HG03442 (cell line): ENCODE measurements at regions not wholly inside any gene's neighbourhood (a gene's known extent, or its start where the extent isn't known, plus 50 kb on each side); places are given as distances from the start of the nearest gene placed in this dataset.
A peak's percentile ranks its signal among the peaks of the same experiment; 100 is the strongest.

Experiments
- ATAC-seq: cut with Tn5 transposase; IDR thresholded peaks from one replicate; pipeline ENCODE4 v1.9.1; 2021; ENCODE audit warnings: mild to moderate bottlenecking, moderate library complexity; ENCODE audit not compliant: unreplicated experiment

DNA sequence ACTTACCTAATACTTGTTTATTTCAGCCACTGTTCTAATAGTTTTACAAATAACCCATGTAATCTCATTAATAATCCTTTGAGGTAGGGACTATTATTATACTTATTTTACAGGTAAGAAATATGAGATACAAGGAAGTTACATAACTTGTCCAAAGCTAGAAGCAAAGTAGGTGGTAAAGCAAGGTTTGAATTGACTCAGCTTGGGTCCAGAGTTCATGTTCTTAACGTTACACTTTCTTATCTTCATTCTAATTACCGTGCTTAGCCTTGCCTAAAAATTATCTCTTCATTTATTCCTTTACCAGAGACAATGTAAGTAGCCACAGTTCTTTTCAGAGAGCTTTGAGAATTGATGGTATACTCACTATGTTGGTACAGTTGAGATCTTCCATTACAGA is 743.6 kb downstream of the KCNJ3 start:
- no peak for ATAC-seq

DNA sequence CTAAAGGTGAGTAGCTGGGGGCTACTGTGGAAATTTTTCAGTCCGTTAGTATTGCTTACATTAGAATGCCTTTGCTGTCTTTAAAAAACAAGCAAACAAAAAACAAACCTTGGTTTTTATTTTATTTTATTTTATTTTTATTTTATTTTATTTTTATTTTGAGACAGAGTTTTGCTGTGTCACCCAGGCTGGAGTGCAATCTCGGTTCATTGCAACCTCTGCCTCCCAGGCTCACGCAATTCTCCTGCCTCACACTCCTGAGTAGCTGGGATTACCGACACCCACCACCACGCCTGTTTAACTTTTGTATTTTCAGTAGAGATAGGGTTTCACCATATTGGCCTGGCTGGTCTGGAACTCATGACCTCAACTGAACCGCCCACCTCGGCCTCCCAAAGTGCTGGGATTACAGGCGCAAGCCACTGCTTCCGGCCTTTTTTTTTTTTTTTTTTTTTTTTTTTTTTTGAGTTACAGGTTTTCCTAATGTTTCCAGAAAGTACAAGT is 732.6 kb downstream of the KCNJ3 start:
- ATAC-seq, result no peak

DNA sequence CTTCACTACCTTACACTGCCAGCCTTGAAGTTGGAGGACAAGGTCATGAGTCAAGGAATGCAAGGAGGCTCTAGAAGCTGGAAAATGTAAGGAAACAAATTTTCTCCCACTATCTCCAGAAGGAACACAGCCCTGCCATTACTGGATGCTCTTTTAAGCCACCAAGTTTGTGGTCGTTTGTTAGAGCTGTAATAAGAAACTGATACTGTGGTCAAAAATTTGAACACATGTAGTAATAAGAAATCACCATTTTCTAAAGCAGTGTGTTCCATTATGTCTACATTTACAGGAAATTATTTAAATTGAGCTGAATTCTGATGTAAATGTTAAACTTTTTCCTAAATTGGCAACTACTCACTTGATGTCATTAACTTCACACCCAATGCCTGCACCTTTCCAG is 729.0 kb downstream of the KCNJ3 start:
- ATAC-seq, result no peak

DNA sequence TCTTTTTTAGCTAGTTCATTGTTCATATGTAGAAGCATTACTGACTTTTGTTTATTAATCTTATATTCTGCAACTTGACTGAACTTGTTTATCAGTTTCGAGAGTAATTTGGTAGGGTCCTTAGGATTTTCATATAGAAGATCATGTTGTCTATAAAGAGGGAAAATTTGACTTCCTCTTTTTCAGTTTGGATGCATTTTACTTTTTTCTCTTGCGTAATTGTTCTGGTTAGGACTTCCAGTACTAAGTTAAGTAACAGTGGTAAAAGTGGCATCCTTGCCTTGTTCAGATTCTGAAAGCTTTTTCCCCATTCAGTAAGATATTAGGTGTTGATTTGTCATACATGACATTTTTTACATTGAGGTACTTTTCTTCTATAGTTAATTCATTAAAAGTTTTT is 726.0 kb downstream of the KCNJ3 start:
- no peak for ATAC-seq

DNA sequence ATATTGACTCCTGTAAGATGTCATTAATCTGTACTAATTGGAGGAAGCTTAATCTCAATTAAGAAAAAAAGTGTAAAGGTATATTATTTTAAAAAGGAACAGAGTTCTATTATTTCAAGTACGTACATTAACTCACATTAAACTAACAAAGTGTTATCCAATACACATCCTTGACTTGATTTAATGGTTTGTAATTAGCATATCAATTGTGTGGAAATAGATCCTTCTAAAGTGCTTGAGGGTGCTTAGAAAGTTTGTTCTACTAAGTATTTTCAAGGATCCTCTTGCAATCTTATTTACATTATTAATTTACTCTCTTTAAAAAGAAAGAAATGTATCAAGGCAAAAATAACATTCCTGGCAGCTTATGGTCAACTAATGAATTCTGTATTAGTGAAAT is 720.3 kb downstream of the KCNJ3 start:
- ATAC-seq, result no peak

DNA sequence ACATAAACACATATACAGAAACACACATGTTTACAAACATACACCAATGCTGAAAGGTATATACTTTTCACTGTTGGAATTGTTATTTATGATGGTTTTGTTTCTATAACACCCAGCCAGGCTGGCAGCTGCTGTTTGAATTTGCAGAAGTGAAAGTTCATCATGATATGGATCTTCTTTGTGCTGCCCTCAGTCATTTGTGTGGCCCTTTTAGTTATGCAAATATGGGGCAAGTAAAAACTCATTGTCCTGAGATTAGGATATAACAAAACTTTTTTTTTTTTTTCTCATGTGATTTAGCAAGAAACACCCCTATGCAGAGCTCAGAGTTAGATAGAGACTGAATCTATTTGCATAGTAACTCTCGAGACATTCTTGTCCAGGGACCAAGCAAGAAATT is 714.1 kb downstream of the KCNJ3 start:
- peak; percentile 99 for ATAC-seq

DNA sequence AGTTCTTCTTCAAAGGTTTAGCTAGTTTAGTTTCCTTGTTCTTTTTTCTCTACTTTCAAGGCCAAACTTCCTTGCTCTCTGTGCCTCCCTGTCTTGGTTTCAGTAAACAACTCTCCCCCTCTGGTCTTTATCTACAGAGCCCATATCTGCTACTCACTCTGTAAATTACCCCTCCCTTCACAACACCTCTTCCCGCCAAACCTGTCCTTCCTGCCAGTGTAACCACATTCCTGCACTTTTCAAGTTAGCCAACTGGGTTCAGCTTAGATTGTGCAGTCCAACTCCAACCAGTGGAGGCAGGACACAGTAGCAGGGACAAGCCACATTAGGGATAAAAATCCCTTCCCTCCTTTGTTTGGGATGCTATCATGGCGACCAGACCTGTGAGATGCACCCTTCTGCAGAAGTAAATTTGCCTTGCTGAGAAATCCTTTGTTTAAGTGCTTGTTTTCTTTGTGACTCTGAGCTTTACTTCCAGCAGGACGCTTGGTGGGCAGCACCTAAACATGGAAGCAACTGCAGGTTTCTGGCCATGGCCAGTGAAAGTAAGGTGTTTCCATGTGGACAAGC is 706.0 kb downstream of the KCNJ3 start:
- no peak for ATAC-seq

DNA sequence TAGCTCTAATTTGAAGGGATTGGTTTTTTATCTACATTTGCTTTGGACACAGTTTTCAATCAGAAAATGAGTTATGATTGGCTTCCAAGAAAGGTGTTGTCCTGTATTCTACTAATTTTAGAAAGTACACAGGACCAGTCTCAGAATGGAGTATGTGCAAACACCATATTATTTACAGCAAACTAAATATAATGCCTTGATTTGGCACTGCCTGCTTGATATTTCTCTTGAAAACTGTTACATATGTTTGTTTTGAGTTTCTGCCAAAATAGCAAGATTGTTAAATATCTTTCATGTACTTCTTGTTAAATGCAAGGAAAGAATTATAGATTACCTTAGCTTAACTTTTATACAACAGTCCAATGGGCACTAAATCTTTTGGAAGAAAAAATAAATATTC is 694.9 kb downstream of the KCNJ3 start:
- ATAC-seq, result no peak

DNA sequence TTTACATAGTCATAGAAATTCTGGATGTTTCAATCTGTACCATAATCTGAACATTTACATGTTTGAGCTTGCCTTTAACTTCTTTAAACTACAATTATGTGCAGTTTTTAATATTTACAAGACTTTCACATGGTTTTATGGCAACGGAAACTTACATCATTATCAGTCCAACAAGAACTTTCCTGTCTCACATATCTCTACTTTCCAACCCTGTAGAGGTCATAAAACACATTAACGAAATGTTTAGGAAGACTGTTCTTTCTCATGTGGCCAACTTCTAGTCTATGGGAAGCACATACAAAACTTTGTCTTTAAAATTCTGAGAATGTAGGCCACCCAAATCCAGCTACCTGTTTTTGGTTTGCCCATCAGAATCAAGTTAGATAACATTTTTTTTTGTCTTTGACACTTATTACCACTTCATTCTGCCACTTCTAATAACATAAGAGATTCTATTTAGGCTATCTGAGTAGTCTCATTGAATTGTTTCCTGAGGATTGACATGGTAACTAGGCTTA is 693.2 kb downstream of the KCNJ3 start:
- no peak for ATAC-seq

DNA sequence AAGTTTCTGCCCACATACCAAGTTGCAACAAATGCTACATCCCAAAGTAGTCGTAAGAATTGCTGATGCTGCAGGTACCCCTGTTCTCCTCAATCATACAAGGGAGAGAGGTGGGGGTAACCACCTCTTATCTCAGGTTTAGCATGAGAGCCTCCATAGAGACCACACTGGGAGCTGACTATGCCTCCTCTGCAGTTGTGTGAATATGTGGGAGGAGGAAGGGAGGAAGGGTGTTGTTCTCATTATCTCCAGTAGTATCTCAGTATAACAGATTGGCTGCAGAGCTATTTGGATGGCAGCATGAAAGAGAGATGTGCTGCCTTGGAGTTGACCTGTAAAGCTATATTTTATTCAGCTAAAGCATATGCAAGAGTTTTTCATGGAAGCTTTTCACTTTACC is 690.7 kb downstream of the KCNJ3 start:
- ATAC-seq, result no peak

DNA sequence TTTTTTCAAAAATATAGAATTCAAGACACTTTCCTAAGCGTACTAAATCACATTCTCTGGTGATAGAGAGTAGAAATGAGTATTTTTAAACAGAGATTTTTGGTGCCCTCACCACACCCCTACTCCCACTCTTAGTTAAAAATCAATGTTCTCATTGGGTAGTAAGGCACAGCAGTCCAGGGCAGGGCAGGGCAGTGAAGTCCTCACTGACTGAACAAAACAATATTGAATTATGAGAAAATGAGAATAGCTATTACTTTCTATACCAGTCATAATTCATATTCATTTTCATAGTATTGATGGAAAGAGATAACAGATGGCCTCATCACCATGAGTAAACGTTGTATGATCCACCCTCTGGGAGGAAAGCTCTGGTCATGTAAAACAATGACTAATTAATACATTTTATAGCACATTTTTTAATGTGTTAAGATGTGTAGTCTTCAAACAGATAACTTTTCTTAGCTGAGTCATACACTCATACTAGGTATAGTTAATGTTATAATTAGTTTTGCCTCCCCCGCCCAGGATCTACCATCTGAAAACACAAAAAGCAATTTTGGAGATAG is 686.1 kb downstream of the KCNJ3 start:
- ATAC-seq, result no peak

DNA sequence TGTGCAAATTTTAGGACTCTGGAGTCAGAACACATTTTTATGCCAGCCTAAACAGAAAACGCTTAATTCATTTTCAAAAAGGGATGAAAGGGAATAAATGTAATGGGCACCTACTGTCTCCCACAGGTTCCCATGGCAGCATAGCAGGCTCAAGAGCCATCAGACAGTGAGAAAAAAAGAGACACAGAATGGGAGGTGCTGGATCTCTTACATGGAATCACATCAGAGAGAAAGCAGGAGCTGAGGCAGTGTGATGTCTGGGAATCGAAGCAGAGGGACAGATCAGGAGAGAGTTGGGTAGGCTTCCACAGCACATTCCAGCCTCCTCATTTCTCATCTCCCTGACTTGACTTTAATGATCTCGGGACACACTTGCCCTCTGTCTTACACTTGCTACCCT is 684.3 kb downstream of the KCNJ3 start:
- ATAC-seq, result no peak

DNA sequence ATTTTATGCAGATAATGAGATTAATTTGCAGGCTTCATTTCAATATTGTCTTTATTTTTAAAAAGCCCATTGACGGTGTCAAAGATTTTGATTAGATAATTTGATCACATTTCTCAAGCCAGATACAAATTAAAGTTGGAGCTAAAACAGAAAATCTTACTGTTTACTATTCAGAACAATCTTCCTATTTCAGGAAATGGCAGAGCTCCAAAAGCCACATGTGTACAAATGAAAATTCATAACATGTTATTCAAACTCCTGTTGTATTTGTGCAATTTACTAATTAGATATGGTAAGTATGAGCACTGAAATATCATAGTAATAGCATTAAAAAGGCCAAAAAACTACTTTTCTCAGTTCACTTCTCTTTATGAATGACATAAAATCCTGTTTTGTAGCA is 682.9 kb downstream of the KCNJ3 start:
- no peak for ATAC-seq

DNA sequence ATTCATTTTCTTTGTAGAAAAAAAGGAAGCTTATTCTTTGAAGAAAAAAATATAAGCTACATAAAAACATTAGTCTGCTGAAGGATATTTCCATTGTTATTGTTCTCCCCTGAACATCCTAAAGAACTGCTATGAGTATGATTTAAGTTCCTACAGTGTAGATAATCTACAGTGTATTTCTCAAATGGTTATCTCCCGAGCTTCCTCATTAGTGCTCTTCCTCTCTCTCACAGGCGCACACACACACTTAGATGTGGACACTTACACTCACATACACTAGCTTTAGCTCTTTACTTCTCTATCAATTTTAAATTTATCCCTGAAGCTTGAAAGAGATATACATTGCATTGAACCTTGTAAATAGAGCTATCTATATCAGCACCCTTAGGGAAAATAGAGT is 681.0 kb downstream of the KCNJ3 start:
- no peak for ATAC-seq

DNA sequence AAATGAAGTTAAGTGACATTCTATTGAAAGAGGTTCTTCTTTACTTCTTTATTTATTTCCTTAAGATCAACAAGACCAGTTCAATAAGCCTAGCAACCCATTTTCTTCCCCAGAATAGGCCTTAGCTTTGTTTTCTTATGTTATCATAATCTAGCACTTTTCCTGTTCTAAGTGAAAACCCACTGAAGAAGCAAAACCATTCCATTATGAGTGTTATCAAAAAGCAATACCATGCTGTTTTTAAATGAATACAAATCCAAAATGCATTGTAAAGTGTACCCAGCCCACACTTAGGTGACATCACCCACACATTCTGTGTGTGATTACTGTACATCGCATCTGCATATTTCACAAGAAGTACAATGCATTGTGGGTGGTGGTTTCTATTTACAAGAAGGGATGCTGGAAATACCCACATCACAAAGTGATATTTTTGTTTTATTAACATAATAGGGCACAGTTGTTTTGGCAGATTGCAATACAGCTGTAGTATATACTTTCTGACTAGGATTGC is 679.5 kb downstream of the KCNJ3 start:
- no peak for ATAC-seq

DNA sequence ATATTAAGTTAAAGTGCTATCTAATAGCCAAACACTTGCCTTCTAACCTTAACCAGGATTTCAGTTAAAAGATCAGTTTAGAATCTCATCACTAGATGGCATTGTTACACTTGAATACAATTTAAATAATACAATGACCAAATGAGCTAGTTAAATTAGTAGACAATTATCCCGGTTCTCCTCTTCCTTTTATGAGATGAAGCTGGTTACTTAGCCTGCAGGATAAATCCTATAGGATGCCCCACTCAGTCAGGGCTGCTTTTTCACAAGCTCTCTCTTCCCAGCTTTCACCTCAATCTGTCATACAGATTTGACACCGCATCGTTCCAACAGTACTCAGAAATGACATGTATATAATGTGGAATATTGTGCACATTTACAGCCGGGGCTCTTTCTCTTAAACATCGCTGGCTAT is 678.8 kb downstream of the KCNJ3 start:
- ATAC-seq, result peak; percentile 43

DNA sequence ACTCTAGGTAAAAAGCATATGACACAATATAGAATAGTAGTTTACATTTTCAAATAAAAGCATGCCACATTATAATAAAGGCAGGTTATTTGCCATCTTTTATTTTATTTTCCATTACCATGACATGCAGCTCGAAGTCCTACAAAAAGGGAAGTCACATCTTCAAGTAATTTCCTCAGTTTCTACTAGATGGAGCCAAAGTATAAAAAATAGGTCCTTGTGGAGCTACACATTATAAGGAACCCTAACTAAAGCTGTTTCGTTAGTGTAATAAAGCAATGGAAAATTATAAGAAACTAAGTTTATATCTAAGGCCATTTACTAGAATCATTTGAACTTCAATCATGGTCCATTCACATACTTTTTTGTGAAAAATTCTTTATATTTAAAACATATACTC is 674.5 kb downstream of the KCNJ3 start:
- ATAC-seq, result no peak

DNA sequence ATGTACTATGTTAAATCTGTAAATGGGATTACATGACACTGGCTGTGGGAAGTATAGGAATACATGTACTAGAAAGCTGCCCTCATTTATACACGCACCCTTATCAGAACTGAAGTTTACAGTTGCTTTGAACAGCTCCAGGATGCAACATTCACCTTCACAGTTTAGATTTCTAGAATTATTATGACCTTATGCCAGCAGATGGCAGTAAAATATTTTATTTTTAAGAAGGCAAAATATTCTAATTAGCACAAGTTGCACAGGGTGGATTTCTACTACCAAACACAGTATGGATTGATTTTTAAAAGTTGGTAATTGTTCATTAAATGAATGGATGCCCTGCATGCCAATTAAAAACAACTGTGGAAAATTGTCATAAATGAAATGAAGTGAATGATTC is 670.4 kb downstream of the KCNJ3 start:
- peak; percentile 43 for ATAC-seq

DNA sequence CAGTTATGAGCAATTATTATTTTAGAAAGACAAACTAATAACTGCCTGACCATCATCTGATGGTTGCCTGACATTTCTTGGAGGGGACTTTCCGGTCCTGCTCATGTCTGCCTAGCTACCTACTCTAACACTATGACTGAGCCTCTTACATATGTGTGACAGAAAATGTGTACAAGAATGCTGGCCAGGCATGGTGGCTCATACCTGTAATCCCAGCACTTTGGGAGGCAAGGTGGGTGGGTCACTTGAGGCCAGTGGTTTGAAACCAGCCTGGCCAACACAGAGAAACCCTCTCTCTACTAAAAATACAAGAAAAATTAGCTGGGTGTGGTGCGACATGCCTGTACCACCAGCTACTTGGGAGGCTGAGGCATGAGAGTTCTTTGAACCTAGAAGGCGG is 666.3 kb downstream of the KCNJ3 start:
- ATAC-seq, result no peak

DNA sequence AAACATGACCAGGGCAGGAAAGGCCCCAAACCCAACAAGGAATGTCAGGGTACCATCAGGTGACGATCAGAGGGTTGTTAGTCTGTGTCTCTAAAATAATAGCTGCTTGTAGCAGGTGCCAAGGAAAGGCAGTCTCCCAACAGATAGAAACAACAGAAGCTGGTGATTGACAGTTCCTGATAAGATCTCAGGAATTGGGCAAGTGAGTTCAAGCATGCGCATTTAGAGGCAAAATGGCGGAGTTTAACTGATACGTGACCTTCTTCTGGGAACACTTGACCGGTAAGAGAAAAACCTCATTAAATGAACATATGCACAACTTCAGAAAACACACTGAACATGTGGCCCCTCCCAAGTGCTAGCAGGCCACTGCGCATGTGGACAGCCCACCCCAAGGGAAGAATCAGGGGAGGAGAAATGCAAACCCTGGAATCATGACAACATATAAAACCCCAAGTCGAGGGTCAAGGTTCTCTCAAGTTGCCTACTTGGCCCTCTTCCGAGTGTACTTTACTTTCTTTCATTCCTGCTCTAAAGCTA is 664.9 kb downstream of the KCNJ3 start:
- no peak for ATAC-seq

DNA sequence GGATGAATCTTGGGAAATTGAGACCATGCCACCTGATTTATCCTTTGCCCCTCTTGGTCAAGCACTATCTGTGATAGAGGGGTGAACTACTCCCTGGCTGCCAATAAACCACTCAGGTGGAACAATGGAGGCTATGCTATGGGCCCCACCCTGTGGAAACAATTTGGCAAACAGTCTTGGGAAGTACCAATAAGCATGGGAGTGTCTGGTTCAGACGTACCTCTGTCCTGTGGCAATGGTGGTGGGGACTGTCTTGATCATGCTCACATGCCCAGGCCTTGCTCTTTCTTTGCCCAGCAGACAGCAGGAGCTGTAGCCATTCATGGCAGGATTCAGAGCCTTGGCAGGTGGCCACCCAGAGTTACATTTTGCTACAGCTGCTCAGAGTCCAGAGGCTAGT is 658.7 kb downstream of the KCNJ3 start:
- ATAC-seq, result no peak

DNA sequence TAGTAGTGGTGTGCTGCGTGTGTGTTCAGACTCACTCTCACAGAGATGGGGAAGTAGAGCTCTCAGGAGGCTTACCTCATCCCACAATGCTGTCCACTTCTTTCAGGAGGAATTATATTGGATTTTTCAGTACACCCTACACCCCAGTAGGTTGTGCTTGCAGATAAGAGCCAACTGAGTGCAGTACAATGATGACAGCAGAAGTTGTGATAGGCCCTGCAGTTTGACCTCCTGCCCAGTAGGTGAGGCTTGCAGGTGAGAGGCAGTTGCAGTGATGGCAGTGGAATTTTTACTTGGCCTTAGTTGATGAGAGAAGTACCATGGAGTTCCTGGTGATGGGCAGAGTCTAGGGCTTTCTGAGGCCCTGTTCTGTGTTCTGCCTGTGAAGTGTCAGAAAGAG is 657.8 kb downstream of the KCNJ3 start:
- ATAC-seq, result no peak
